IMR-90 (cell line): ENCODE measurements at regions not wholly inside any gene's neighbourhood (a gene's known extent, or its start where the extent isn't known, plus 50 kb on each side); places are given as distances from the start of the nearest gene placed in this dataset.

Experiments
- ATAC-seq: fragments of 200-7000 bp; cut with Tn5 transposase; 2 replicates; pipeline ENCODE4 v1.9.1; 2020; ENCODE audit warnings: low read depth, mild to moderate bottlenecking, moderate library complexity
- BruUV-seq: library from RNA; stranded (reverse); fragments of 400-500 nt; replicated peaks from 2 replicates; lab custom pipeline; 2021; lab: Mats Ljungman, UMichigan
- CTCF ChIA-PET: fragments of 300-600 bp; formaldehyde crosslinking; extraction: SDS; loops from one replicate; lab custom pipeline; 2021; ENCODE audit warnings: antibody characterized with exemption; lab: Yijun Ruan, JAX
- POLR2A ChIA-PET: fragments of 300-600 bp; sonication (Branson Sonifier 250); formaldehyde crosslinking; loops from one replicate; lab custom pipeline; 2022; ENCODE audit warnings: antibody characterized with exemption; ENCODE audit not compliant: unreplicated experiment; lab: Charles Lee
- DNase-seq: peaks from one replicate; pipeline ENCODE4 v3.0.0; 2013
- H2AFZ ChIP-seq: replicated peaks from 2 replicates; pipeline ENCODE3; 2013; ENCODE audit warnings: low read length, mild to moderate bottlenecking; ENCODE audit not compliant: poor library complexity
- H2AK5ac ChIP-seq: 2 replicates; pipeline ENCODE4 v1.6.1; 2013; ENCODE audit warnings: low read depth, low read length, inconsistent platforms
- H2AK9ac ChIP-seq: replicated peaks from 2 replicates; pipeline ENCODE3; 2013; ENCODE audit warnings: mild to moderate bottlenecking, low read depth, low read length, moderate library complexity; ENCODE audit not compliant: poor library complexity
- H2BK120ac ChIP-seq: 2 replicates; pipeline ENCODE4 v1.6.1; 2013; ENCODE audit warnings: low read depth, low read length, inconsistent platforms
- H2BK15ac ChIP-seq: 3 replicates; pipeline ENCODE4 v1.6.1; 2013; ENCODE audit warnings: low read depth, low read length, inconsistent platforms
- H2BK20ac ChIP-seq: 2 replicates; pipeline ENCODE4 v1.6.1; 2013; ENCODE audit warnings: low read depth, mild to moderate bottlenecking, inconsistent platforms, low read length, moderate library complexity
- H2BK5ac ChIP-seq: 2 replicates; pipeline ENCODE4 v1.6.1; 2013; ENCODE audit warnings: mild to moderate bottlenecking, low read depth, low read length, inconsistent platforms; ENCODE audit not compliant: poor library complexity, severe bottlenecking
- H3K14ac ChIP-seq: replicated peaks from 2 replicates; pipeline ENCODE4 v1.6.1; 2013; ENCODE audit warnings: low read depth, low read length, inconsistent platforms
- H3K18ac ChIP-seq: 2 replicates; pipeline ENCODE4 v1.6.1; 2013; ENCODE audit warnings: low read depth, low read length, control low read depth
- H3K23ac ChIP-seq: 2 replicates; pipeline ENCODE4 v1.6.1; 2013; ENCODE audit warnings: low read depth, low read length, inconsistent platforms
- H3K27ac ChIP-seq: 2 replicates; pipeline ENCODE4 v1.5.1; 2013; ENCODE audit warnings: mild to moderate bottlenecking, control low read depth, low read length; ENCODE audit not compliant: insufficient read depth
- H3K27me3 ChIP-seq: 2 replicates; pipeline ENCODE4 v1.6.1; 2013; ENCODE audit warnings: low read length; ENCODE audit not compliant: control insufficient read depth, insufficient read depth
- H3K36me3 ChIP-seq: 2 replicates; pipeline ENCODE4 v1.6.1; 2013; ENCODE audit warnings: low read length, mixed read lengths; ENCODE audit not compliant: control insufficient read depth, insufficient read depth
- H3K4ac ChIP-seq: 2 replicates; pipeline ENCODE4 v1.6.1; 2013; ENCODE audit warnings: low read depth, low read length, inconsistent platforms
- H3K4me1 ChIP-seq: 2 replicates; pipeline ENCODE4 v1.6.1; 2013; ENCODE audit warnings: low read length, mixed read lengths; ENCODE audit not compliant: control insufficient read depth, insufficient read depth
- H3K4me2 ChIP-seq: 2 replicates; pipeline ENCODE4 v1.6.1; 2013; ENCODE audit warnings: low read depth, mild to moderate bottlenecking, control low read depth, low read length, moderate library complexity
- H3K4me3 ChIP-seq: 2 replicates; pipeline ENCODE4 v1.5.1; 2013; ENCODE audit warnings: low read depth, mild to moderate bottlenecking, control low read depth, low read length, moderate library complexity; ENCODE audit not compliant: insufficient read depth
- H3K56ac ChIP-seq: 2 replicates; pipeline ENCODE4 v1.6.1; 2013; ENCODE audit warnings: low read length, inconsistent platforms; ENCODE audit not compliant: insufficient read depth; ENCODE audit errors: extremely low read depth
- H3K79me1 ChIP-seq, 2 experiments: 2 replicates each; pipeline ENCODE4 v1.6.1; 2013; ENCODE audit warnings: low read length in 2 of 2, inconsistent platforms in 1 of 2, low read depth in 1 of 2
- H3K9ac ChIP-seq: 2 replicates; pipeline ENCODE4 v1.6.1; 2013; ENCODE audit warnings: low read depth, low read length, control low read depth
- H3K9me1 ChIP-seq: 2 replicates; pipeline ENCODE4 v1.6.1; 2013; ENCODE audit warnings: low read length, inconsistent platforms; ENCODE audit not compliant: insufficient read depth
- H3K9me3 ChIP-seq: 2 replicates; pipeline ENCODE4 v1.6.1; 2013; ENCODE audit warnings: low read length; ENCODE audit not compliant: control insufficient read depth, insufficient read depth
- H4K20me1 ChIP-seq: 2 replicates; pipeline ENCODE4 v1.6.1; 2013; ENCODE audit warnings: low read length, inconsistent platforms; ENCODE audit not compliant: insufficient read depth
- H4K5ac ChIP-seq: 2 replicates; pipeline ENCODE4 v1.6.1; 2013; ENCODE audit warnings: mild to moderate bottlenecking, low read depth, low read length, control low read depth
- H4K8ac ChIP-seq, 2 experiments: 2 replicates each; pipeline ENCODE4 v1.6.1; 2013; ENCODE audit warnings: low read depth in 2 of 2, low read length in 2 of 2, control low read depth in 1 of 2, inconsistent platforms in 1 of 2
- H4K91ac ChIP-seq: 2 replicates; pipeline ENCODE4 v1.6.1; 2013; ENCODE audit warnings: low read depth, low read length, inconsistent platforms; ENCODE audit not compliant: insufficient read depth
- BHLHE40 ChIP-seq: fragments of 150-350 bp; IDR thresholded peaks from 2 replicates; pipeline ENCODE4 v1.6.1; 2016; ENCODE audit warnings: mild to moderate bottlenecking, low read depth, low read length
- ELK1 ChIP-seq: fragments of 150-350 bp; IDR thresholded peaks from 2 replicates; pipeline ENCODE4 v1.6.1; 2016; ENCODE audit warnings: low read depth, mild to moderate bottlenecking, low read length, moderate library complexity, borderline replicate concordance
- FOS ChIP-seq: fragments of 150-350 bp; IDR thresholded peaks from 2 replicates; pipeline ENCODE4 v1.6.1; 2016; ENCODE audit warnings: low read depth, low read length
- MAFK ChIP-seq: IDR thresholded peaks from 2 replicates; pipeline ENCODE4 v1.6.1; 2012; ENCODE audit warnings: low read depth, low read length, improper control_type of control experiment
- MAZ ChIP-seq: IDR thresholded peaks from 2 replicates; pipeline ENCODE4 v1.6.1; 2012; ENCODE audit warnings: low read depth, mild to moderate bottlenecking, low read length, improper control_type of control experiment, moderate library complexity, borderline replicate concordance
- MXI1 ChIP-seq: IDR thresholded peaks from 2 replicates; pipeline ENCODE4 v1.6.1; 2012; ENCODE audit warnings: low read depth, mild to moderate bottlenecking, low read length, moderate library complexity, borderline replicate concordance
- NFE2L2 ChIP-seq: fragments of 150-350 bp; IDR thresholded peaks from 2 replicates; pipeline ENCODE4 v1.6.1; 2016; ENCODE audit warnings: low read depth, mild to moderate bottlenecking, low read length
- POLR2A ChIP-seq: IDR thresholded peaks from 2 replicates; pipeline ENCODE4 v1.6.1; 2012; ENCODE audit warnings: mild to moderate bottlenecking, low read depth, low read length
- RFX5 ChIP-seq: IDR thresholded peaks from 2 replicates; pipeline ENCODE4 v1.8.0; 2012; ENCODE audit warnings: low read depth, mild to moderate bottlenecking, low read length, moderate library complexity
- USF2 ChIP-seq: fragments of 150-350 bp; IDR thresholded peaks from 2 replicates; pipeline ENCODE4 v1.6.1; 2017; ENCODE audit warnings: mild to moderate bottlenecking, antibody characterized with exemption, low read length, low read depth
- WGBS, 2 experiments: methylation state at CpG; one replicate each; pipeline versions ENCODE4 v1.1.5 to v1.1.7; 2013; ENCODE audit warnings: missing lambda C conversion rate in 2 of 2; ENCODE audit not compliant: insufficient read length in 1 of 2; ENCODE audit errors: extremely low coverage in 2 of 2; 5-methylcytosine and 5-hydroxymethylcytosine counted together
- dilution Hi-C: fragments of 300-500 bp; cut with HindIII; formaldehyde crosslinking; loops from one replicate; pipeline ENCODE4 v1.14.3; 2018; ENCODE audit warnings: low sequenced_read_pairs; ENCODE audit not compliant: unreplicated experiment
- in situ Hi-C: fragments of 300-500 bp; cut with MboI; formaldehyde crosslinking; loops from 3 replicates; pipeline ENCODE4 v1.14.3; 2019; ENCODE audit warnings: low sequenced_read_pairs, inconsistent platforms, mixed read lengths
- intact Hi-C: fragments of 100-400 bp; cut with micrococcal nuclease; formaldehyde crosslinking; loops from 2 replicates; pipeline ENCODE4 v1.10.0; 2022

GRCh38 chr6:87847830-87848210 lies 145.8 kb upstream of the AKIRIN2 start:
- H3K9me1 ChIP-seq: no peaks in the 10 kb centered on the region
- CTCF ChIA-PET: no interaction called here

More at GRCh38 chr6:87847830-87848210, 145.8 kb upstream of the AKIRIN2 start:
- Histone ChIP-seq H3K4me1 (no peaks in the 10 kb centered on the region), H3K9me3 (no peaks in the 10 kb centered on the region), H4K8ac (no peak overlapping the region), H3K4ac (no peak overlapping the region), H3K79me1 (no peaks in the 10 kb centered on the region), H3K4me3 (no peak overlapping the region), H4K20me1 (no peaks in the 10 kb centered on the region), H4K91ac (no peak overlapping the region), H3K27me3 (peaks cover 12% of the 10 kb centered on the region; the same call in 1 of the 2 replicates), H2BK15ac (no peak overlapping the region), H3K14ac (no peak overlapping the region), H2AFZ (no peak overlapping the region), H3K18ac (no peak overlapping the region), H2AK9ac (no peak overlapping the region), H4K5ac (no peak overlapping the region), H3K23ac (no peak overlapping the region), H2BK20ac (no peak overlapping the region), H2BK120ac (no peak overlapping the region), H3K4me2 (no peak overlapping the region), H3K36me3 (no peaks in the 10 kb centered on the region), H2AK5ac (no peak overlapping the region), H2BK5ac (no peak overlapping the region), H3K9ac (no peak overlapping the region), H3K56ac (no peak overlapping the region), H3K27ac (no peak overlapping the region)
- dilution Hi-C loops: no loop called here
- no peak for DNase-seq
- no TSS peak for BruUV-seq
- no CpG with 5 or more reads among the region's 1 CpG for WGBS, 2 experiments
- in situ Hi-C loops: no loop called here
- POLR2A ChIA-PET: no interaction called here
- ATAC-seq: no peak
- TF ChIP-seq FOS (no peak), RFX5 (no peak), USF2 (no peak), POLR2A (no peak), BHLHE40 (no peak), MAZ (no peak), ELK1 (no peak), NFE2L2 (no peak), MXI1 (no peak), MAFK (no peak)
- intact Hi-C loops: no loop called here
